Adrenal gland (tissue), 5 donors: ENCODE measurements at regions not wholly inside any gene's neighbourhood (a gene's known extent, or its start where the extent isn't known, plus 50 kb on each side); places are given as distances from the start of the nearest gene placed in this dataset.

Experiments used
- POLR2A ChIP-seq, 2 donors: fragments of 450-650 bp; IDR thresholded peaks; one replicate each; pipeline ENCODE4 v1.6.1; 2017; ENCODE audit warnings: antibody characterized with exemption in 2 of 2, mild to moderate bottlenecking in 2 of 2, moderate library complexity in 1 of 2
- TF ChIP-seq, protein P1 (sequence below), 6 experiments: fragments of 450-650 bp in 4 of 6; fragments of 200-600 bp in 2 of 6; sonication (generic) in 1 of 6; IDR thresholded peaks; 1 replicate in 5 of 6; 2 replicates in 1 of 6; pipeline versions ENCODE4 v1.5.1 to v1.8.0; 2016 to 2021; ENCODE audit warnings: antibody characterized with exemption in 6 of 6, mild to moderate bottlenecking in 2 of 6, moderate library complexity in 1 of 6
- donor health status: DM: no; HTN: no; CAD: no.

- TF ChIP-seq POLR2A (IDR thresholded peaks at IDR 0.05), result no peak
- TF ChIP-seq, protein P1, sequence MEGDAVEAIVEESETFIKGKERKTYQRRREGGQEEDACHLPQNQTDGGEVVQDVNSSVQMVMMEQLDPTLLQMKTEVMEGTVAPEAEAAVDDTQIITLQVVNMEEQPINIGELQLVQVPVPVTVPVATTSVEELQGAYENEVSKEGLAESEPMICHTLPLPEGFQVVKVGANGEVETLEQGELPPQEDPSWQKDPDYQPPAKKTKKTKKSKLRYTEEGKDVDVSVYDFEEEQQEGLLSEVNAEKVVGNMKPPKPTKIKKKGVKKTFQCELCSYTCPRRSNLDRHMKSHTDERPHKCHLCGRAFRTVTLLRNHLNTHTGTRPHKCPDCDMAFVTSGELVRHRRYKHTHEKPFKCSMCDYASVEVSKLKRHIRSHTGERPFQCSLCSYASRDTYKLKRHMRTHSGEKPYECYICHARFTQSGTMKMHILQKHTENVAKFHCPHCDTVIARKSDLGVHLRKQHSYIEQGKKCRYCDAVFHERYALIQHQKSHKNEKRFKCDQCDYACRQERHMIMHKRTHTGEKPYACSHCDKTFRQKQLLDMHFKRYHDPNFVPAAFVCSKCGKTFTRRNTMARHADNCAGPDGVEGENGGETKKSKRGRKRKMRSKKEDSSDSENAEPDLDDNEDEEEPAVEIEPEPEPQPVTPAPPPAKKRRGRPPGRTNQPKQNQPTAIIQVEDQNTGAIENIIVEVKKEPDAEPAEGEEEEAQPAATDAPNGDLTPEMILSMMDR (IDR thresholded peaks at IDR 0.05), result no peak
Measured at GRCh38 chr10:117905404-117905803, 141.3 kb downstream of the RAB11FIP2 start.
